Endometrial microvascular endothelial cells (primary cell): ENCODE measurements at regions not wholly inside any gene's neighbourhood (a gene's known extent, or its start where the extent isn't known, plus 50 kb on each side); places are given as distances from the start of the nearest gene placed in this dataset.
"Not testable (repeated sequence)": the region's sequence is repeated elsewhere in the genome, so short reads cannot be mapped to it uniquely, and the experiment has no call there.

Source experiments
- in situ Hi-C: cut with HindIII; loops from 2 replicates; pipeline ENCODE4 v1.10.0; 2017; ENCODE audit warnings: low sequenced_read_pairs, low pct_unique_long_range_greater_than_20kb; ENCODE audit errors: inconsistent ontology term

GRCh38 chr5:124948062-124948753 is 201.8 kb upstream of the ZNF608 start:
- in situ Hi-C loops: no loop called here

GRCh38 chr5:124948754-124949275 is 202.4 kb upstream of the ZNF608 start:
- in situ Hi-C loops: no loop called here

GRCh38 chr5:124949862-124950261 is 203.4 kb upstream of the ZNF608 start:
- in situ Hi-C loops: no loop called here

- in situ Hi-C loops: no loop called here
Measured at GRCh38 chr5:124951105-124951504, 204.7 kb upstream of the ZNF608 start.

- in situ Hi-C loops: no loop called here
Measured at GRCh38 chr5:124951661-124952060, 205.2 kb upstream of the ZNF608 start.

GRCh38 chr5:124952079-124952478 is 205.6 kb upstream of the ZNF608 start:
- in situ Hi-C loops: no loop called here

GRCh38 chr5:124952566-124952965 is 206.1 kb upstream of the ZNF608 start:
- in situ Hi-C loops: no loop called here

GRCh38 chr5:124954784-124955183 is 208.3 kb upstream of the ZNF608 start:
- in situ Hi-C loops: no loop called here

GRCh38 chr5:124956471-124957029 is 210.1 kb upstream of the ZNF608 start:
- in situ Hi-C loops: no loop called here

GRCh38 chr5:124957063-124957462 is 210.6 kb upstream of the ZNF608 start:
- in situ Hi-C loops: no loop called here

- in situ Hi-C loops: no loop called here
Measured at GRCh38 chr5:124960266-124960665, 213.8 kb upstream of the ZNF608 start.

GRCh38 chr5:124961521-124961920 is 215.1 kb upstream of the ZNF608 start:
- in situ Hi-C loops: no loop called here

- in situ Hi-C loops: no loop called here
Measured at GRCh38 chr5:124962111-124962510, 215.7 kb upstream of the ZNF608 start.

- in situ Hi-C loops: no loop called here
Measured at GRCh38 chr5:124962735-124963134, 216.3 kb upstream of the ZNF608 start.

GRCh38 chr5:124963236-124963919 is 216.9 kb upstream of the ZNF608 start:
- in situ Hi-C loops: no loop called here

GRCh38 chr5:124966741-124967140 is 220.3 kb upstream of the ZNF608 start:
- in situ Hi-C loops: not testable (repeated sequence)

GRCh38 chr5:124970381-124970780 is 223.9 kb upstream of the ZNF608 start:
- in situ Hi-C loops: not testable (repeated sequence)

- in situ Hi-C loops: no loop called here
Measured at GRCh38 chr5:124972703-124973102, 226.3 kb upstream of the ZNF608 start.

- in situ Hi-C loops: no loop called here
Measured at GRCh38 chr5:124973661-124974060, 227.2 kb upstream of the ZNF608 start.

- in situ Hi-C loops: no loop called here
Measured at GRCh38 chr5:124976086-124976485, 229.6 kb upstream of the ZNF608 start.
